HT1080 (cell line): ENCODE measurements at regions not wholly inside any gene's neighbourhood (a gene's known extent, or its start where the extent isn't known, plus 50 kb on each side); places are given as distances from the start of the nearest gene placed in this dataset.

Source experiments
- DNase-seq: peaks from one replicate; pipeline ENCODE4 v3.0.0-alpha.2; 2015; ENCODE audit warnings: low read depth

DNA sequence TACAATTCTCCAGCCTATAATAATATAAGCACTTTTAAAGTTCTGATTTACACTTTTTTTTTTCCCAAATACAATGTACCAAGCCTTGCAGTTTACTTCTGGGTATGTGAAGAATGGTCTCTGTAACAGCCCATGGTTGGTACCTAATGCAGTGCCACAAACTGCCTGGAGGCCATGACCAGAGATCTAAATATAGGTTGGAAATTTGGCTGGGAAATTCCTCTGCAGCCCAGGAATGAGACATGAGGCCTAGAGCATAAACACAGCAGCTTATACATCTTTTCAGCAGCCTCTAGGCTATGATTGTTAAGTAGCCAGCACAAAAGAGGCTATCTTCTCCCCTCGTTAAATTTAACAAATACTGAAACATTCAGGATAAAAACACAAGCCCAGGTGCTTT lies 432.0 kb upstream of the FAM98A start:
- DNase-seq: no peak

DNA sequence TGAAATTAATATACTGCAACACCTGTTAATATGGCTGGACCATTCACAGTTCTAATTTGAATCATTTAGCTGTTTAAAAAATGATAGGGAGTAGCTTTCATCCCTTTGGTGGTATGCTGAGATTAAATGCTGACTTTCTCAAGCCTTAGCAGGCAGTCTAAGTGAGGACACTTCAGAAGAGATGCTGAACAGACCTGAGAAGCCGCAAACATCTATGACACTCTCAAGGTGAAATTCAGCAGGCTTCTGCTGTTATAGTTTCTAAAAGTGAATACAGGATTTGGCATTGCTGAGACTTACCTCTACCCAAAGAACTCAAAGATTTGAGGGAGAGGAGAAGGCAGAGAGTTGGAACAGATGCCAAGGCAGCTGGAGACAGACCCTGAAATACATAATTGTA lies 431.2 kb upstream of the FAM98A start:
- no peak for DNase-seq

- no peak for DNase-seq
These were observed 430.0 kb upstream of the FAM98A start for GRCh38 chr2:34029073-34029472.

DNA sequence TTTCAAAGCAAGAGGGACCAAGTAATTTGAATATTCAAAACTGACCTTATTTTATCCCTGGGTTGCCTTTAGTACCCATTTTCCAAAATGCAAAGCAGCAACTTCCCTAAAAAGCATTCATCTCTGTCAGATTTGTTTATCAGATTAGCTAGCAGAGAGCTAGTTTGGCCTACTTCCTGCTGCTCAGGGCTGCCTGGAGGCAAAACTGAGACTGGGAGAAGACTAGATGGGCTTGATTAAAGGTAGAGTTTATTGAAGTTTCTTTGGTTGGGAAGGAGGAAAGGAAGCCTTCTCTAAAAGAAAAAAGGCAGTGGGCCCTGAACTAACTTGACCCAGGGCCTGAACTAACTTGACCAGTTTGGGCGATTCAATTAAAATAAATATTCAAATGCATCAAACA lies 426.1 kb upstream of the FAM98A start:
- DNase-seq: no peak

DNA sequence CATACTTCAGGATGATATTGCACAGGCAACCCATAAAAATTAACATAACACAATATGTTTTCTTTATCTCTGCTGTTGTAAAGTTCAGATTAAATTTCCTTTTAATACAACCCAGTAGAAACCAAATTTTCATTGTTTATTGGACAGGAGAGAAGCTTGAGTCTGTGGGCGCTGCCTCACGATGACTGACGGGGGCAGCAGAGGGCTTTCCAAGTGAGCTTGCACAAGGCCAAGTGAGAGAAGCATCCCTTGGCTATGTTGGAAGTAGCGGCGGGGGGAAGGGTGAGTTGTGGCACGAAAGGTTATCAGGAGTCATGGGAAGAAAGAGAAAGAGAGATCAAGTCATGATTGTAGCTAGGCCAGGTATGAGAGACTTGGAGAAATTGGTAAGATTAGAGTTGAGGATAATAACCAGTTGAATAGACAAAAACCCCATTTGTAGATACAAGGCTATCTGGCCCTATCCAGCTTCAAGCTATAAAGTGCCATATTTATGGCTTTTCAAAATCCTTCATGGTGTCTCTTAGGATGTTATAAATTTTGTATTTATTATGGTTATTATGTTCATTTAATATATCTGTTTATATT lies 413.7 kb upstream of the FAM98A start:
- peak; percentile 58 for DNase-seq

- no peak for DNase-seq
These were observed 412.6 kb upstream of the FAM98A start for GRCh38 chr2:34011684-34012083.

DNA sequence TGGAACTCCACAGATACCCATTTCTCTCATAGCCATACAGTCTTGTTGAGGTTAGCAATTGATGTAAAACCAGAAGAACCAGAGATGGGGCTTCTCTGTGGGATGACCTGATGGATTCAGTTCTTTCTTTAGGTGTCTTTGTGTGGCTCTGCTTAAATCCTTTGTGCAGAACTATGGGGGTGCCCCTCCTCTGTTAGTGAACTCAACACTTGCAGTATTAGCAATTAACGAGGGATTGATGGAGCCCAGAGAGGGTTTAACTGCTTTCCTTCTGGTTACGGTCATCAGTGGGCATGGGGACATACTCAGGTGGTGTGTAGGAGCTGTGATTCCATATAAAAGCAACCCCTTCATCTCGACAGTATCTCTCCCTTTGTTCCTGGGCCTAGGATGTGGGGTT lies 406.8 kb upstream of the FAM98A start:
- DNase-seq: no peak

DNA sequence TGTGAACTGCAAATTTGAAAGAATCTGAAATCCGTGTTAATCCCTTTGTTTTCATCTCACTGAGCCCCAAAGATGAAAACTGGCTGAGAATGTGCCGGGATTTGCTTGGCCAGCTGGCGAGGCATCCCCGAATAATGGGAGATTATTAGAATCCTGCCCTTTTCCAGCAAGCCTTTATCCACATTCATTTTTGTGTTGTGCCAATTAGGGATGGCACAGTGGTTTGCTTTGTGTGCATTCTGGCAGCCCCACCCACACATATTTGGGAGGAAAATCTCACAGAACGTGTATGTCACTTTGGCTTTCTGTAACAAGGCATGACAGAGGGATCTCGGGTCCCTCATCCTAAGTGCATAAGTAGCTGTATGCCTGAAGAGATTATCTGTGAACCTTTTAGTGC lies 405.8 kb upstream of the FAM98A start:
- no peak for DNase-seq

- DNase-seq: no peak
These were observed 404.7 kb upstream of the FAM98A start for GRCh38 chr2:34003795-34004194.

GRCh38 chr2:34001557-34001956 lies 402.5 kb upstream of the FAM98A start:
- DNase-seq: no peak

- no peak for DNase-seq
These were observed 385.0 kb upstream of the FAM98A start for GRCh38 chr2:33984131-33984530.

DNA sequence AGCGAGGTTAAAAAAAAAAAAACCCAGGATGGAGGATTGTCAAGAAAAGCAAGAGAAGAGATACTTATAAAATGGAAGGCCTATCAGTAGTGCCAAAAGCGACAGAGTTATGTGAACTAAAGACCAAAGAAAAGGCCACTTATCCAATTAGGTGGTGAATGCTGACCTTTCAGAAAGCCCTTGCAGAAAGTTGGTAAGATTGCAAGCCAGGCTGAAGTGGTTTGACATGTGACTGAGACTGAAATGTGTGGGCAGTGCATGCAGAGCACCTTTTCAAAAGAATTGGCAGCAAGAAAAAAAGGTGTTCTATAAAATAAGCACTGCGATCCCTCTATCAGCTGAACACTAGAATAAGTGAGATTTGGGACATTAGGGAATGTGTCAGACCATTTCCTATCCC lies 379.4 kb upstream of the FAM98A start:
- DNase-seq: no peak

GRCh38 chr2:33975498-33975897 lies 376.4 kb upstream of the FAM98A start:
- no peak for DNase-seq

DNA sequence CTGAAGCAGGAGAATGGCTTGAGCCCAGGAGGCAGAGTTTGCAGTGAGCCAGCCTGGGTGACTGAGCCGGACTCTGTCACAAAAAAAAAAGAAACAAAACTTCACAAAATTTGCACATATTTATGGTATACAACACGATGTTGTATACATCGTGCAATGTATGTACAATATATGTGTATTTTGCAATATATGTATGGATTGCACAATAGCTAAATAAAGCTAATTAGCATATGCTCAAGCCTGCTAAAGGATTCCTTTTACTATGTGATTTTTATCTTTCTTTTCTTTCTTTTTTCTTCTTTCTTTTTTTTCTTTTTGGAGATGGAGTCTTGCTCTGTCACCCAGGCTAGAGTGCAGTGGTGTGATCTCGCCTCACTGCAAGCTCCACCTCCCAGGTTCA lies 368.0 kb upstream of the FAM98A start:
- DNase-seq: no peak

DNA sequence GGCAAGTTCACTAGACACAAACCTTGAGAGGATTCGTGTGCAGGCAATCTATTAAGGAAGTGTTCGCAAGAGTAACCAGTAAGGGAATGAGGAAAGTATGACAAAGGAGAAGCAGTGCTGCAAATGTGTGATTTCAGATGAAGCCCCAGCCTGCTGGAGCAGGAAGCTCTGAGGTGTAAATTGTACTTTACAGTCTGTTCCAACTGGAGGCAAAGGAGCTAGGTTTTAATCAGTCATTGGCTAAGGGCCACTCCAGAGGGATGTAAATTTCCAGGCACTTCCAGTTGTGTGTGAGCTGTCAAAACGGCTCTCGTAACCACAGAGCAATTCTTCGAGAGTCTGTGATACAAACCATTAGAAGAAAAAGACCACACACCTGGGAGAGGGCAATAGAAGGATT lies 359.5 kb upstream of the FAM98A start:
- no peak for DNase-seq

DNA sequence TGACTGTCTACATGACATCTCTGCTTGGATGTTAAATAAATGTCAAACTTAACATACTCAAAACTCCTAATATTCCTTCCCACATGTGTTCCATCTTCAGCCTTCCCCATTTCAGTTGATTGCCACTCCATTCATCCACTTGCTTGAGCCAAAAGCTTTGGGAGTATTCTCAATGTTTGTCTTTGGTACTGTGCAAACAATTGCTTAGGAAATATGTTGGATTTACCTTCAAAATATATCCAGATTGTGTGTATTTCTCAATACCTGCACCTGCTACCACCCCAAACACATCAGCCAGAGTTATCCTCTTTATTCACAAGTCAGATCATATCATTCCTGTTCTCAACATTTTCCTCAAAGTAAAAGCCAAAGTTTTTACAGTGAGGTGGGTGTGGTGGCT lies 350.3 kb upstream of the FAM98A start:
- no peak for DNase-seq

DNA sequence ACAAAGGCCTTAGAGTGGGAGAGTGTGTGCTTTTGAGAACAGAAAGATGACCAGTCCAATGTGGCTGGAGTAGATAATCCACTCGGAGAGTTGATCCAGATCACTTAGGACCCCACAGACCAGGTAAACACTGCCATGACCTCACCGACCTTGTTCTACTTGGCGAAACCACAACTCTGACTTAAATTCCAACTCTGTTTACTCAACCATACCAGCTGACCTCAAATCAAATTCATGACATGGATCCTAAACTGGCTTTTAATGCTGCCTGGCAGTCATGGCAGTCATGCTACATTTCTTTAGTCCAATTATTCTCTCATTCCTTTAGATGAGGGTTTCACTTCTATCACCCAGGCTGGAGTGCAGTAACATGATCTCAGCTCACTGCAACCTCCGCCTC lies 347.1 kb upstream of the FAM98A start:
- DNase-seq: peak; percentile 42

GRCh38 chr2:33933203-33933602 lies 334.1 kb upstream of the FAM98A start:
- DNase-seq: no peak

DNA sequence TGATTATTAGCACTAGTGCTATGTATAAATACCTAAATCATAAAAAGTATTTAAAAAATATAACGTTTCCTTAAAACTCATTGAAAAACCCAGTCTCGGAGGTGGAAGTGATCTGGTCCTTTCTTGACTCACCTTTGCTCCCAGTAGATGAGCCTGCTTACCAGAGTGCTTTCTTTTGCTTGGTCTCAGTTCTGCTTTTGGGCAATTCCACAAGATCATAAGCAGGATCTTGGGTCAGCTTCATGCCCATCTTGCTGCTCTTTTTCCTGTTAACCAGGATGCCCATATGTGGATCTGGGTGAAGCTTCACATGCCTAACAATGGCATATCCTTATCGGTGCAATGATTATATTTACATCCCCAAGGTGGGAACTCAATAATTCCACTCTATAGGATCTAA lies 332.1 kb upstream of the FAM98A start:
- no peak for DNase-seq

GRCh38 chr2:33929467-33929866 lies 330.4 kb upstream of the FAM98A start:
- DNase-seq: no peak

DNA sequence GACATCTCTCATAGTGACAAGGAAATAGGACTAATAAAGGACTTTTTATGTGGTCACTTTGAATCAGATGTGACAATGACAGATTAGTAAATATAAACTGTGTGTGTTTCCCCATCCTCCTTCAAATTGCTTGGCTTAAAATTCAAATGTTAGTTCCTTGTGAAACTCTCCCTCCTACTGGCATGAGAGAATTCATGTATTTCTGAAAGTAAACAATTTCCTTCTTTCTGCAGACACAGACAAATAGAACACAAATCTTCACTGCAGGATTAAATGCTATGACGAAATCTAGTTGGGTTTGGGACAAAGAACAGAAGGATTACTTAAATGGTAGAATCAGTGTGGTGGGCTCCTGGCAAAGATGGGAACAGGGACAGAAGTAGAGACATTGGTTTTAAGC lies 328.7 kb upstream of the FAM98A start:
- no peak for DNase-seq

DNA sequence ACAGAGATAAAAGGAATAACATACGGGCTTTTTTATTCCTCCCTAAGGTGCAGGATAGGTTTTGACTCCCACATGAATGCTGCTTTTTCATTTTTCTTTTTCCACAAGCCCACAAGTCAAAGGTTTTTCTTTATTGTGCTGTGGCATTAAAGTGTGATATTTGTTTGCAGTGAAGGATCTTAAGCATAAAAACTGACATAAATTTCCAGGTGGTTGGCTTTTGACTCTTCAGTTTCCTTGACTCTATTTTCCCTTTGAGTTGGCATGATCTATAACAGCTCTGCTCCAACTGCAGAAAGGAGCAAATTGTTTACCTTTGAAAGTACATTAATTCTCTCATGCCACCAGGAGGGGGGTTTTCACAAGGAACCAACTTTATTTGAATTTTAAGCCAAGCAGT lies 326.2 kb upstream of the FAM98A start:
- no peak for DNase-seq

GRCh38 chr2:33924586-33925169 lies 325.6 kb upstream of the FAM98A start:
- DNase-seq: no peak

- DNase-seq: no peak
These were observed 318.2 kb upstream of the FAM98A start for GRCh38 chr2:33917252-33917651.
